IPS-NIHi11 (cell line): ENCODE measurements at regions not wholly inside any gene's neighbourhood (a gene's known extent, or its start where the extent isn't known, plus 50 kb on each side); places are given as distances from the start of the nearest gene placed in this dataset.

Experiments
- DNase-seq: peaks from one replicate; pipeline ENCODE4 v3.0.0; 2012; ENCODE audit warnings: mixed read lengths, low spot score

- DNase-seq: no peak
Observed at GRCh38 chr7:54847921-54848320, 88.9 kb upstream of the SEC61G start.

GRCh38 chr7:54856856-54857255 is 97.8 kb upstream of the SEC61G start:
- no peak for DNase-seq

GRCh38 chr7:54857294-54857693 is 98.3 kb upstream of the SEC61G start:
- DNase-seq: no peak

GRCh38 chr7:54858008-54858692 is 99.1 kb upstream of the SEC61G start:
- no peak for DNase-seq

- no peak for DNase-seq
Observed at GRCh38 chr7:54859066-54859465, 100.1 kb upstream of the SEC61G start.

GRCh38 chr7:54859545-54859944 is 100.5 kb upstream of the SEC61G start:
- DNase-seq: no peak

- DNase-seq: no peak
Observed at GRCh38 chr7:54860003-54860775, 101.2 kb upstream of the SEC61G start.

- no peak for DNase-seq
Observed at GRCh38 chr7:54860843-54861242, 101.8 kb upstream of the SEC61G start.

GRCh38 chr7:54864663-54865062 is 105.7 kb upstream of the SEC61G start:
- no peak for DNase-seq

- no peak for DNase-seq
Observed at GRCh38 chr7:54869523-54869922, 110.5 kb upstream of the SEC61G start.

GRCh38 chr7:54874804-54875203 is 115.8 kb upstream of the SEC61G start:
- DNase-seq: no peak

- no peak for DNase-seq
Observed at GRCh38 chr7:54877683-54878082, 118.7 kb upstream of the SEC61G start.

- DNase-seq: no peak
Observed at GRCh38 chr7:54878339-54878738, 119.3 kb upstream of the SEC61G start.

GRCh38 chr7:54879776-54880175 is 120.8 kb upstream of the SEC61G start:
- no peak for DNase-seq

- no peak for DNase-seq
Observed at GRCh38 chr7:54880326-54880989, 121.4 kb upstream of the SEC61G start.

- DNase-seq: no peak
Observed at GRCh38 chr7:54881816-54882520, 123.0 kb upstream of the SEC61G start.

GRCh38 chr7:54882694-54883093 is 123.7 kb upstream of the SEC61G start:
- DNase-seq: no peak

GRCh38 chr7:54883576-54883975 is 124.6 kb upstream of the SEC61G start:
- no peak for DNase-seq

GRCh38 chr7:54885285-54885684 is 126.3 kb upstream of the SEC61G start:
- DNase-seq: no peak

GRCh38 chr7:54888067-54888733 is 129.2 kb upstream of the SEC61G start:
- DNase-seq: no peak

GRCh38 chr7:54888734-54889082 is 129.7 kb upstream of the SEC61G start:
- DNase-seq: no peak

- DNase-seq: no peak
Observed at GRCh38 chr7:54897891-54898290, 120.9 kb upstream of the EGFR start.
